Stimulated activated CD8-positive, alpha-beta memory T cell treated with anti-CD3 and anti-CD28 coated beads, Interleukin-7, amount 100 ng/mL, for 48 hours (primary cell): ENCODE measurements at regions not wholly inside any gene's neighbourhood (a gene's known extent, or its start where the extent isn't known, plus 50 kb on each side); places are given as distances from the start of the nearest gene placed in this dataset.
A peak's percentile ranks its signal among the peaks of the same experiment; 100 is the strongest.

ENCODE experiments used
- DNase-seq, 2 donors: peaks; one replicate each; pipeline ENCODE4 v3.0.0-alpha.2; 2020; ENCODE audit warnings: low read depth in 1 of 2; ENCODE audit errors: extremely low read depth in 1 of 2

DNA sequence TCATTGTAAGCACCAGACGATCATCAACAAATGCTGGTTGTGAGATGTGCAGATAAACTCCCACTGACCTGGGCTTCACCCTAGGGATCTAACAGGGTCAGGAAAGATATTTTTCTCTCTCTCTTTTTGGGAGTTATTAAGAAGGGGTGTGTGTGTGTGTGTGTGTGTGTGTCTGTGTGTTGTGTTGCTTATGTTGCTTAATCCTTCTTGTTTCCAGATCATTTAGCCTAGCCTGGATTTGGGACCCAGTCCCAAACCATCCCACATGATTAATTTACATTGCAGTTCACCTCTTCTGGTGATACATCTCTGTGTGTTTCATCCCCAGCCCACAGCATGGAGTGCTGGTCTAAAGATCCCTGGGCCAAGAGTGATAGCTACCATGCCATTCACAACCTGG, 122.8 kb upstream of the IPO9 start:
- DNase-seq, result no peak

DNA sequence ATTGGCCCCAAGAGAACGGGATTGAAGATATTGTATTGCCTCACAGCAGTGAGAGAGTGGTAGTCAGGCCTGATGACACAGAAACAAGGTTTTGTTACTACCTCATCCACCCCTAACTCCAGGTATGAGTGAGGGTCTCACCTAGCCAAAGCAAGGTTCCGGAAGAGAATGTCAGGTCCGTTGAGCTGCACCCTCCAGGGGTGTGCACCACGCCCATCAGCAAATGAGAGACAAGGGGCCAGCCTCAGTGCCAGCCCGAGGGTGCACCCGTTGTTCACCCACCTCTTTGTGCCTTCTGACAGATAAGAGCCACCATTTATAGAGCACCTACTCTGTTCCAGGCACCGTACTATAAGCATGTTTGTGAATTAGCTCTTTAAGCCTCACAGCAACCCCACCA, 121.9 kb upstream of the IPO9 start:
- no peak for DNase-seq

DNA sequence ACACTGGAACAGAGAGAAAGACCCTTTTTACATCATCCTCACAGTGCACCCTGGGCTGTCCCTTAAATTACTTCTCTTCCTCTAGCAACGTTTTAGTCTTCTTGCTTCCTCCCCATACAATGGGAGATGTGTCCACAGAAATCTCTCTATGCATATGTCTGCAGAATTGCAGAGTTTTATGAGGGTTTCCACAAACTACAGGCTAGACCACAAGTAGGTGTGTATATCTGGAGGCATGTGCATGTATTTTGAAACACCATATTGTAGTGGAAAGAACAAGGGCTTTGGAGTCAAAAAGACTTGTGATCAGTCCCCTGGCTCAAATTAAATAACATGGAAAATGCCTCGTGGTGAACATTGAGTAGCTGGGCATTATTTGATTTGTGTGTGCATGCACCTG, 121.3 kb upstream of the IPO9 start:
- DNase-seq, result no peak

DNA sequence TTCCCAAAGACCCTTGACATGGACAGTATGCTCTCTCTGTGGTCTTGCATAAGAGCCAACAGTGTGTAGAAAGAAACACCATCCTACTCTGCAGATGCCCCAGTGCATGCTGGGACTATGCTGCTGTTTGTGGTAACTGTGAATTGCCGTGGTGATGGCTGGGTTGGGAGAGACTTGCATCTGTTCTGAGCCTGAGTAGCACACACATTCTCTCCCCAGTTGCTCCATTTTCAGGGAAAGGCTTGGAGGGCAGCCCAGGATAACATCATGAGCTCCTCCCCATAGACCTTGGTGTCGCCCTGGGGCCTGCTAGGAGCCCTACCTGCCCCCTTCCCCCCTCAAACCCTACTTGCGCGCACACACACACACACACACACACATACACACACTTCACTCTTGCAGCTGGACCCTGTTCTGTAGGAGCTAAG, 120.9 kb upstream of the IPO9 start:
- DNase-seq, result no peak

DNA sequence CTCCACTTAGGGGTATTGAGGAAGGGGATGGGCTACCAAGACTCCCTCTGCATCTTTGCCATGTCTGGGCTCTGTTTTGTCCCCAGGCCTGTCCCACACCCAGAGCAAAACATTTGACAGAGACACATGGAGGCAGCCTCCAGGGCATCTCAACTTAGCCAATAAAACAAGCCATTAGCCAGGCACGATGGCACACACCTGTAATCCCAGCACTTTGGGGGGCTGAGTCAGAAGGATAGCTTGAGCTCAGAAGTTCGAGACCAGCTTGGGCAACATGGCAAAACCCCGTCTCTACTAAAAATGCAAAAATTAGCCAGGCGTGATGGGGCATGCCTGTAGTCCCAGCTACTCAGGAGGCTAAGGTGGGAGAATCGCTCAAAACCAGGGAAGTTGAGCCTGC, 120.3 kb upstream of the IPO9 start:
- no peak for DNase-seq

DNA sequence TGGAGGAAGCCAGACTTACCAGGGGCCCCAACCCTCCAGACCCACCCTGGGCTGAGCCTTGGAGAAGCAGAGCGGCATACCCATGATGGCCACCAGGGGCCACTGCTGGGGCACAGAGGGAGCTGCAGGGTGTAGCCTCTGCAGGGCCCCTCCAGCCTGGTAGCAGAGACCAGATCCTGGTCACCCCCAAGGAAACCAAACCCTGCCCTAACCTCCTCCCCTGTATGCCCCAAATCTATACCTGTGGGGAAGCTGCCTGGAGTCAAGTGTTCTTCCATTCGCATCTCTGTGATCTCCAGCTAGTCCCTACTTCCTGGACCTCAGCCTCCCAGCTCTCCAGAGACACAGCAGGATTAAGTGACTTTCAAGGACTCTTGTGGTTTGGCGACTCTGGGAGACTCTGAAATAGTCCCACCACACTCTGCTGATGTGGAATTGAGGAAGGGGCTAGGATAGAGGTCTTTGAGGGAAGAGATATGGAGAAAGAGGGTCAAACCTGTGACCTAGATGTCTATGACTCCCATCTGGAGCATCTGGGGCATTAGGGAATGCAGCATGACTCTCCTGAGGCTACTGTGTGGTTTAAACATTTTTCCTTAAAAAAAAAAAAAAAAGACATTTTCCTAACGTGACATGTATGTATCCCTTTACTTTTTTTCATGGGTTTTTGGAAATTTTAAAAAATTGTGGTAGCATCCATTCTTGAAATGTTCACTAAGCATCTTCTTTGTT, 119.2 kb upstream of the IPO9 start:
- peak; percentile 11 to 26 for DNase-seq

DNA sequence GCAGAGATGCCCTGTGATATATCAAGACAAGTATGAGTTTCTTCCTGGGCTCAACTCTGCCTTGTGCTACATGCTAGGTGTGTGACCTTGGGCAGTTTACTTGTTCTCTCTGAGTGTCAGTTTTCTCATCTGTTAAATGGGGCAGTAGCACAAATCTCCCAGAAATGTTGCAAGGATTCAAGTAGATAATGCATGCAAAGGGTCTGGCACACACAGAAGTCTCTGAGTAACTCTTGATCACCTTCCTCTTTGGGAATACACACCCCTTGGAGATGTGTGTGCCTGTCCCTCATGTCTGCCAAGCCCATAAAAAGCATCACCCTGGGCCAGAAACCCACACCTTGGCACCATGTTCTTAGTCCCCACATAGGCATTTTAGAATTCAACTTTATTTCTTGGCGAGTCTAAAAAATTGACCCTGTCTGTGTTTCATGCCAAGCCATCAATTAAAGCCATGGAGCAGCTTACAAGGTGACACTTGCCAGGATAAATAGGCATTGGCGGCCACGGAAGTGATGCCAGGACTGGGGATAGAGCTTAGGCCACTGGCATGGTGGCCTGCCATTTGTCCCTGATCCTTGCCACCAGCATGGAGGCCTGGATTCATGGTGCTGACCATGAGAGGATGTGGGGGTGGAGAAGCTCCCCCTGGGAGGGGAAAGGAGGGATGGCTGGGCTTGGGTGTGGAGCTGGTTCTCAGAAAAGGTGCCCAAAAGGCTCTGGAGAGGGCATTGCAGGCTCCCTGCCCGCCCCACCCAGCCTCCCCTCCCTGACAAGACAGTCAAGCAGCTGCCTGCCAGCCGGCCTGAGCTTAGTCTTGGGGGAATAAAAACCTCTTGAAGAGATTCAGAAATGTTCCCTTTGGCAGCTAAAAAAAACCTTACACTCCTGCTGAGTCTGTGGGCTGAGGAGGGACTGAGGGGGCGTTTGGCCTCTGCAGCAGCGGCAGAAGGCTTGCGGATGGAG, 118.0 kb upstream of the IPO9 start:
- no peak for DNase-seq

DNA sequence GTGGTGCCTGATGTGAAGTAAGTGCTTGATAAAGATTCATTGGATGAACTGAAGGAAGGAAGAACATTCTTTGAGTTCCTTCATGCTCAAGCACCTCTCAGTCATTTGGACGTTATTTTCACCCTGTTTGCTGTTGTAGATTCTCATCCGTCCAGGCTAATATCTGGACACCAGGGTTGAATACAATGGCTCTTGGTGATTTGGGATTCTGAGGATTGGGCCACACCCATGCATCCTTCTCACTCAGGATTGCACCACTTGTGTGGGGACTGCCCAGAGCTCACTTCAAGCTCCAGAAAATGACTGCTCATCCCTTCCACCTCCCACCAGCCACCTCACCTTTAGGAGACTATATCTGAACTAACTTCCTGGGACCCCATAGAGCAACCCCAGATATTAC, 117.1 kb upstream of the IPO9 start:
- no peak for DNase-seq

DNA sequence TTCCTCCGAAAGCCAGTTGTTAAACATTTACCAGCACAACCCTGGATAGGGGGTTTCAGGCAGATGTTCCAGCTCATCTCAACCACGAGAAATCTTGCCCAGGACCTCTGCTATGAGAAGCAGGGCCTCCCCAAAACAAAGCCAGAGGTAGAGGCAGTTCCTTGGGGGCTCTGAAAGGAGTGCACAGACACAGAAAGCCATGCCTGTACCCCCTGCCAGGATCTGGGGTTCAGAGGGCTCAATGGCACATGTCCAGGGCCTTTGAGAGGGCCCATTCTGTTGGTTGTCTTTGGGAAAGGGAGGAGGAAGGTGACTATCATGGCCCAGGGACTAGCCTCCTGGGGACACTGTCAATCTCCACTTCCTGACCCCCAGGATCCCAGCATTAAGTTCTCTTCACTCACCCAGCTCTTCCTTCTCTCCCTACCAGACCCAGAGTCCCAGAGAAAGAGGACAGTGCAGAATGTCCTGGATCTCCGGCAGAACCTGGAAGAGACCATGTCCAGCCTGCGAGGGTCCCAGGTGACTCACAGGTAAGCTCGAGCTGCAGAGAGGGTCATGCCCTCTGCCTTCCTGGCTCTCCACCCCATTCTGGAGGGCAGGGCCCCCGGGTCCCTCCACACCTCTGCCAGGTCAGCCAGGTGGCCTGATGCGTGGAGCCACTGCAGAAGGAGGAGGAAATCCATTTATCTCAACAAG, 116.4 kb upstream of the IPO9 start:
- DNase-seq, result no peak

DNA sequence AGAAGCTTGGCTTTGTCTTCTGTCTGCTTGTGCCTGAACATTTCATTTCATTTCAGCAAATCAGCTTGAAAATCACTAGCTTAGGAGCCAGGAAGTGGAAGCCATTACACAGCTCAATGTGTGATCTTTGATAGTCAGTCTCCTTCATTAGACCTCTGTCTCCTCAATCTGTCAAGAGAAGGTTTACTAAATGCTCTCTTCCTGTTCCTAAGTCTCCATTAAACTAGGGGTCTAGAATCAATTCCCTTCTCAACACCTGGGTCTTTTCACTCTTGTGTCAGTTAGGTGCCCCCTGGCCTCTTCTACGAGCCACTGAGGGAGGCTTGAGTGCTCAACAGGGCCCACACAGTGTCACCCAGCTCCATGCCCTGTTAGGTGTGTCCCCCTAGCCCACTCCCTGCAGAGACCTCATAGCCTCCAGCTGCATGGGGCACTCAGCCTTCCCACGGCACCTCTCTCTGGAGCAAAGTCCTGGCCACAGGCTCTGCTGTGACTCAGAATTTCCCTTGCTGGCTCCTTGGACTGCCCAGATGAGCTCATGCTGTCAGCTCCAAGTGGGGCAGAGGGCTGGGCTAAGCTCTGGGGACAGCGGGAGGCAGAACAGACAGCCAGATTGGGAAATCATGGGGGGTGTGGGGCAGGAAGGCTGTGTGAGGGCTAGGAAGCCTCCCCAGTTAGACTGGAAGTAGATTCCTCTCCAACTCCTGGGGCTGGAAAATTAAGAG, 115.7 kb upstream of the IPO9 start:
- no peak for DNase-seq

DNA sequence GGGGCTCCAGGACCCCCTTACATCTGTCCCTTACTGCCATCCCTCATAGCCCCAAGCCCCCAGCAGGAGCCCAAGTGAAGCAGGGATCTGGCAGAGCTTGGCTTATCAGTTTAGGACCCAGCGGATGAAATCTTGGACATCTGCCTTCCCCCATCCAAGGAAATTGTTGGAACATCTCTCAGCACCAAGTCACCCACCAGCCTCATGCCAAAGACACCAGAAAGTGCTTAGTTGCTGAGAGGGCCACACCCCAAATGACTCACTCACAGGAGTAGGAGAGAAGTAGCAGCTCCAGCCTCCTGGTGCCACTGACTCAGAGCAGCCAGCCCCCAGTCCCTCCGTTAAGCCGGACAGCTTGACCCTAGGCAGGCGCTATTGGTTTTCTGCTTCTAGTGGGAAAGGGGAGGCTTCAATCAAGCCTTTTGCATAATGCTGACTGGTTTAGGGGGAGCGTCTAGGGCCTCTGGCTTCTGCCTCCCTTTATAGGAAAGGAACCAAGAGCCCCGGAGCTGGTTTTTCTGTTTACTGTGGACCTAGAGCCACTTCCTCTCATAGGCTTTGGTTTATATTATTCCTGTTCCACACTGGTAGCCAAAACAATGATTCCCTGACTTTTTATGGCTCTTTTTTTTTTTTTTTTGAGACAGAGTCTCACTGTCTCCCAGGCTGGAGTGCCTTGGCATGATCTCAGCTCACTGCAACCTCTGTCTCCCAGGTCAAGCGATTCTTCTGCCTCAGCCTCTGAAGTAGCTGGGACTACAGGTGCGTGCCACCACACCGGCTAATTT, 114.2 kb upstream of the IPO9 start:
- no peak for DNase-seq

DNA sequence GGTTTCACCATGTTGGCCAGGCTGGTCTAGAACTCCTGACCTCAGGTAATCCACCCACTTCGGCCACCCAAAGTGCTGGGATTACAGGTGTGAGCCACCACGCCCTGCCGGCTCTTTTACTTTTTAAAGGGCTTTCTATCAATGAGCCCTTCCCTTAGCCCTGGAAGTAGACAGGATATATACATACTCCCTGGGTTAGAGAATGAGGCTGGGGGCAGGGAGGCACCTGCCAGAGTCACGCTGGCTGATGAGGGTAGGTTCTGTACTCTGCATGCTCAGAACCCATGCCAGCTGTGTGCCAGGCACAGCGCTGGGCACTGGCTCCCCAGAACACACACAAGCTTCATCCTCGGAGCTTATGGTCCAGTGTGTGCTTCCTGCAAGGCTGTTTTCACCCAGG, 113.6 kb upstream of the IPO9 start:
- no peak for DNase-seq

DNA sequence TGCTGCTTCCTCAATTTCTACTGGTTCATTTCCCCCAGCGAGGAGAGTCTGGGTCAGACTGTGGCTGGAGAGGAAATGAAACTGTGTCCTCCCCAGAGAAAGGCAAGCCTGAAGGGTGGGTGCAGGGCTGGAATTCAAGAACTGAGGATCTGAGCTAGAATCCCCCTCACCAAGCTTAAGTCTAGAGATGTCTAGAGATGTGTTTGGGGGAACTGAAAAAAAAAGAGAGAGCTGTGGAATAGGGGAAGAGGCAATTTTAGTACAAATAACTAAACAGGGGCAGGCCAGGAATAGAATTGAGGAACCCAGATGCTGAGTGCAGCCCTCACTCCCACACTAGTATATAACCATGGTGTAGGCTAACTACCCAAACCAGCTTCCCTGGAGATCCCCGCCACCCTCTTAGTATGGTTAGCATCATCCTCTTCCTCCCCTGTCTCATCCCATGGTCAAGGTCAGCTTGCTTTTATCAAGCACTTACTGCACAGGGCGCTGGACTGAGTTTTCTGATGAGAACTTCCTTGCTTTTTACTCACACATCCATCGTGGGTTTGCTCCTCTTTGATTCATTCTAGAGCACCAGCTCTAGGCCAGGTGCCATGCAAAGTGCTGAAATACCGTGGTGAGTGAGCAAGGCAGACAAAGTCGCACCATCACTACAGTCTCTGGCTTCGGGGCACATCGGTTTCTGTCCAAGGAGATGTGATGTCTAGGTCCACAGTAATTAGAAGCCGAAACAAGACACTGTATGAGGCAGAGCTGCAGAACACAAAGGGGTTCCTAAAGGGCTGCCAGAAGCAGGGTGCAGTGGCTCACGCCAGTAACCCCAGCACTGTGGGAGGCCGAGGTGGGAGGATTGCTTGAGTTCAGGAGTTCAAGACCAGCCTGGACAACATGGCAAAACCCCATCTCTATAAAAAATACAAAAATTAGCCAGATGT, 112.9 kb upstream of the IPO9 start:
- DNase-seq, result no peak

DNA sequence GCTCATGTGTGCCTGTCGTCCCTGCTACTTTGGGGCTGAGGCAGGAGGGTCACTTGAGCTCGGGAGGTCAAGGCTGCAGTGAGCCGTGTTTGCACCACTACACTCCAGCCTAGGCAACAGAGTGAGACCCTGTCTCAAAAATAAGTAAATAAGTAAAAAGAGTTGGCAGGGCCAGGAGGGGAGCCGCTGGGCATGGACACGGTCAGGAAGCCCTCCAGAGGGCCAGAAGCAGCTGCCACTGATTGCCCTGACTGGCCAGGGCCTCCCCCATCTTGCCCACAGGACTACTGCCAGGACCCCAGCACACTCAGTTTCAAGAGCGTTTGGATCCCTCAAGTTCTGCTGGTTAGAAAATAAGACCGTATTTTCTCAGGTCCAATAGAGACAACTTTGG, 112.2 kb upstream of the IPO9 start:
- DNase-seq, result no peak

DNA sequence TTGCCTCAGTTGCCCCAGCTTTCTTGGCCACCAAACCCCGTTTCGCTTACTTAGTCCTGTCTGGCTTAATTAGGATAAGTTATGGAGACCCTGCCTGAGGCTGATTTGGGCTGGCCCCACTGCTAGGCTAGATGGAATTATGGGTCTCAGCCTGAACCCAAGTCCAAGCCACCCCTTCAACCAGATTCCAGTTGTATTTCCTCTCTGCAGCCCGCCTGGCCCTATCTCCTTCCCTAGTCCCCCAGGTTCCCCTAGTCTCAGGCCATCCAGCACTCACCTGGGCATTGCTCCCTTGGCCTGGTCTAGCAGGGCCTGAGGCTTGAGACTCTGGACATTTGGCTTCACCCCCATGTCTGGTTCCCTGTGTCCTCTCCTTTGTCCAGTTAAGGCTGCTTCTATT, 111.7 kb upstream of the IPO9 start:
- DNase-seq, result no peak

DNA sequence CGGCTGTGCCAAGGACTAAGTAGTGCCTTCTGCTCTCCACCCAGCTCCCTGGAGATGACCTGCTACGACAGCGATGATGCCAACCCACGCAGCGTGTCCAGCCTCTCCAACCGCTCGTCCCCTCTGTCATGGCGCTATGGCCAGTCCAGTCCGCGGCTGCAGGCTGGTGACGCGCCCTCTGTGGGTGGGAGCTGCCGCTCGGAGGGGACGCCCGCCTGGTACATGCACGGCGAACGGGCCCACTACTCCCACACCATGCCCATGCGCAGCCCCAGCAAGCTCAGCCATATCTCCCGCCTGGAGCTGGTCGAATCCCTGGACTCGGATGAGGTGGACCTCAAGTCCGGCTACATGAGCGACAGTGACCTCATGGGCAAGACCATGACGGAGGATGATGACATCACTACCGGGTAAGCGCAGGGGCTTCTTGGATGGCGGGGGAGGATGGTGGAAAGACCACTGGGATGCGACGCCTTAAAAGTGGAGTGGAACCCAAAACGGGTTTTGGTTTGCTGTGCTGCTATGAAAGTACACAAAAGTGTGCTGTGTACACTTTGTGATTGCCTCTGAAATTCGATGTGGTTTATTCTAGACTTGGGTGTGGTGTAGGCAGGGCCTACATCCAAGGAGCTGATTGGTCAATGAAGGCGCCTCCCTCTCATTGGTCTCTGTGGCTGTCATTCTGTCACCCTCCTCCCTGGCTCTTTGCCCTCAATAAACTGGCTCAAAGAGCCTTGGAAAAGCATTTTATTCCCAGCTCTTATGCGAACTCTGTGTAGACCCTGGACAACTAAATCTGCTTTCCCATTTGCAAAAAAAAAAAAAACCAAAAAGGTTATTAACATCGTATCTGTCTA, 110.4 kb upstream of the IPO9 start:
- no peak for DNase-seq

DNA sequence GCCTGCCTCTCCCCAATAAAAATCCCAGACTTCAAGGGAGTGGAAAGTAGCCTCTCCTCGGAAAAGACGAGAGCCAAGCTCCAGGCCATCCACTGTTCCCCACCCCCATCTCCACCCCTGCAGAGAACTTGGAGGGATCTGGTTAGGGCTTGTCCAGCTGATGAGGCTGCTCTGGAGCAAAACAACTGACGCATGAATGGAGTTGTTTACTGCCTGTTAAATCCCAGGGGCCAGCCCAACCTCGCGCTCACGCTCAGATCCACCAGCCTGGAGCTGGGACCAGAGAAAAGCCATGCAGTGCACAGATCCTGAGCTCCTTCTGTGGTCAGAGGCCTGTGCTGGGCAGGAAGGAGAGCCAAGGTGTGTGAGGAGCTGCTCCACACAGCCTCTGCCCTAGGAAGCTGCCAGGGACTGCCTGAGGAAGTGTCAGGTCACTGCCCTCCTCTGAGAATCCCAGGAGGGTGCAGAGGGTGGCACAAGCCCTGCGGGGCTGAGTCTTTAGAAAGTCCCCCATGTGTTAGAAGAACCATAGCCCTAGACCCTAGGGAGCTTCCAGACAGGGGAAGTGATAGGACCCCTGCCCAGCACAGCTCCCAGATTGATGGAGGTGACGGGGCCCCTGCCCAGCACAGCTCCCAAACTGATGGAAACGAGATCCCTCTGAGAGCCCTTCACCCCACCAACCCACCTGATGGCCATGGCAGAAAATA, 109.0 kb upstream of the IPO9 start:
- DNase-seq, result no peak

DNA sequence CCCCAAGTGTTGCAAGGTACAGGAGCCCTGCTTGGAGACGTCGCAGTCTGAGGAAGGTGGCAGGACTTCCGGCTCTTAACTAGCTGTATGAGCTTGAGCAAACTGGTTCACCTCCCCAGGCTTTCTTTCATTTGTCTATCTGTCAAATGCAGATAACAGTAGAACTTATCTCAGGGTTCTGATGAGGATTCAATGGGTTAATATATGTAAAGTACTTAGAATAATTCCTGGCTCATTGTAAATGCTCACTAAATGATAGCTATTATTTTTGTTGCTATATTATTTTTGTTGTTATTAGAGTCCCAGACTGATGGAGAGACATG, 108.5 kb upstream of the IPO9 start:
- no peak for DNase-seq
